SK-N-MC (cell line): ENCODE measurements at regions not wholly inside any gene's neighbourhood (a gene's known extent, or its start where the extent isn't known, plus 50 kb on each side); places are given as distances from the start of the nearest gene placed in this dataset.

Experiments used
- EZH2 ChIP-seq: fragments of 200-600 bp; sonication (generic); IDR thresholded peaks from one replicate; pipeline ENCODE4 v1.6.1; 2017; ENCODE audit warnings: antibody characterized with exemption
- FOXP2 ChIP-seq: optimal IDR thresholded peaks from 2 replicates; pipeline ENCODE3; 2011; ENCODE audit warnings: mild to moderate bottlenecking, moderate library complexity; ENCODE audit not compliant: insufficient read depth; ENCODE audit errors: extremely low read length, control extremely low read depth
- POLR2AphosphoS5 ChIP-seq: IDR thresholded peaks from 2 replicates; pipeline ENCODE4 v1.6.1; 2012; ENCODE audit warnings: mild to moderate bottlenecking, low read depth, low read length, borderline replicate concordance

DNA sequence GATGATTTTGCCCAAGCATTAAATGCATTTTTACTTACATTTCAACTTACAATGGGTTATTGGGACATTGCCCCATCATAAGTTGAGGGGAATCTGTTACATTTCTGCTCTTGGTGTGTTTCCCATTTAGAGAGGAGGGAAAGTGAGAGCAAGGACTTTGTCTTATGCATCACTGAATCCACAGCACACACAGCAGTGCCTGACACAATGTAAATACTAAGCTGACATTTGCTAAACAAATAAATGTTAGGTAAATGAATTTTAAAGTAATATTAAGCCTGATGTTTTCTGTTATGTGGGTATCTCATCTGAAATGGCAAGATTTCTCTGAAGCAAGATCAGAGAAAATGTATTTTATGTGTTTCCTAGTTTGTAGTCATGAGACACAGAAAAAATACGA lies 143.6 kb upstream of the STXBP5 start:
- TF ChIP-seq EZH2 = no peak
- TF ChIP-seq POLR2AphosphoS5 = no peak
- TF ChIP-seq FOXP2 = no peak
